Smooth muscle cell of the brain vasculature (primary cell): ENCODE measurements at regions not wholly inside any gene's neighbourhood (a gene's known extent, or its start where the extent isn't known, plus 50 kb on each side); places are given as distances from the start of the nearest gene placed in this dataset.

Experiments used
- DNase-seq: peaks from one replicate; pipeline ENCODE4 v3.0.0-alpha.2; 2012; ENCODE audit warnings: low read depth, low spot score

DNA sequence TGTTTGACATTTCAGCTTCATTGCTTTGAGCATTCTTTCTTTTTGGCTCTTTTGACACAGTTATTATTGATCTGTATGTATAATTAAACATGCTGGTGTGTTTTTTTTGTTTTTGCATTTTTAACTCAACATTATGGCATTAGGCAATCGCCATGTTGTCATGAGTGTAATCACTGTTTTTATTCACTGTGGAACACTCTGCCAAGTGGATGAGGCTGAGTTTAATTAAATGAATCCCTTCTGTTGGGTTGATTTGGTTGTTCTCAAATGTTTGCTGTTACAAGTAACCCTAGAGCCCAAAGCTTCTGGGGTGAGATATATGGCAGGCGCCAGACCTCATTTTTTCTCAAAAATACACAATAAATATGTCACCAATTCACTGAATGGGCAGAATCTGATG, 428.1 kb downstream of the MATN1 start:
- no peak for DNase-seq

DNA sequence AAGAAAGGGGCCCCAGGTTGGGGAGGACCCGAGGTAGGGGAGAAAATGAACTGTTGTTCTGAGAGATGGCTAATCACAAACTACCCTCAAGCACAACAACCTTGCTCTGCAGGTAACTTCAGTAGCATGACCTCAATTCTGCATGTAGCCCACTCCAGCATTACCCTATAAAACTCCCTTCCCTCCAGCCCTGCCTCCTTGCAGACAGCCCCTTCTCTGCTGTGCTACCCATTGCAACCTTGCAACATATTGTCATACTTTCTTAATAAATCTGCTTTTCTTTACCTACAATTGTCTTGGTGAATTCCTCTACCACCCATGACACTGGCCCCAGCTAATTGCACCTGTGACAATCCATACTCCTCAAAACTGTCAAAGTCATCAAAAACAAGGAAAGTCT, 428.9 kb downstream of the MATN1 start:
- no peak for DNase-seq

DNA sequence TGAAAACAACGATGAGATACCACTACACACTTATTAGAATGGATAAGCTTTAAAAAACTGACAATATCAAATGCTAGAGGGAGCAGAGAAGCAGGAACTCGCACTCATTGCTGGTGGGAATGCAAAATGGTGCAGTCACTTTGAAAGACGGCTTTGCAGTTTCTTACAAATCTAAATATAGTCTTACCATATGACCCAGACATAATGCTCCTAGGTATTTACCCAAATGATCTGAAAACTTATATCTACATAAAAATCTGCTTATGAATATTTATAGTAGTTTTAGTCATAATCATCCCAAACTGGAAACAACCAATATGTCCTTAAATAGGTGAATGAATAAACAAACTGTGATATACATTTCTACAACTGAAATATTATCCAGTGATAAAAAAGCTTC, 430.9 kb downstream of the MATN1 start:
- DNase-seq = no peak

DNA sequence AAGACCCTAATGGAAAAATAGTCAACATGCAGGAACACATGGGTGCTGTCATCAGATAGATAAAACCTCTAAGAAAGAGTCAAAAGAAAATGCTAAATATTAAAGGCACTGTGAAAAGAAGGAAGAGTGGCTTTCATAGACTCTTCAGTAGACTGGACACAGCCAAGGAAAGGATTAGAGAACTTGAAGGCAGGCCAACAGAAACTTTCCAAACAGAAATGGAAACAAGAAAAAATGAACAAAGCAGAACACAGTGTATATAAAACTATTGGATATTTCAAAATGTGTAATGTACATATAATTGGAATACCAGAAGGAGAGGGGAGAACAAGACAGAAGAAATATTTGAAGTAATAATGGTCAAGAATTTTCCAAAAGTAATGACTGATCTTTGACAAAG, 431.9 kb downstream of the MATN1 start:
- DNase-seq = no peak

DNA sequence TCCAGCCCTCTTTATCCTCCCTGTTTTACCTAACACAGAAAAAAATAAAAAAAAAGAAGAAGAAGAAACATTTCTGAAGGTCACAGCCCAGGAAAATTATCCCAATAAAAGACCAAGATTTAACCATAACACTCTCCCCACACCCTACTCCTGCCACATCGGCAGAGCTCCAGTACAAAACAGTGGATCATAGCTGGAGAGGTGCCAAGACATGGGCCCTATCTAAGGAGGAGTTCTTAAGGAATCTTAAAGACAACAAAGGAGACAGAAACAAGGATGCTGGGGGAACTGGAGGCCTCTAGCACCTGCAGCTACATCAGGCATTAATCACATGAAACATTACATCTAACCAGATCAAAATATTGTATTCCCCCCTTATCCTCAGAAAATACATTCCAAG, 432.8 kb downstream of the MATN1 start:
- DNase-seq = no peak

DNA sequence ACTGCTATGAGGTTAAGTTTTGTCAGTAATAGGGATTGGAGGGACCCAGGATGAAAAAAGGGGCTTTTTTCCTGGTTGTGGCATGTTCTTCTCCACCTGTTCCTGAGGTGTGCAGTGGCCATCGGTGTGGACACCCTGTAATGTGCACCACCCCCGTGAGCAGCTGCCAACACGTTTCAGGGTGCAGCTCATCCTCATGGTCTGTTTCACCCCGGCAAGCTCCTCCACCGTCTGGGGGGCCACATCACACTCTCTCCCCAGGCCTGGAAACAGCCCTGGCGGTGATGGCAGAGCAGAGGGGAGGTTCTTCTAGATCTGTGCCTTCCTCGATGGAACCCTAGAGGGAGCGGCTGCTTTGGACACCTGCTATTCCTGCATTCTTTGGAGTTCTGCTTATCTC, 435.4 kb downstream of the MATN1 start:
- no peak for DNase-seq

DNA sequence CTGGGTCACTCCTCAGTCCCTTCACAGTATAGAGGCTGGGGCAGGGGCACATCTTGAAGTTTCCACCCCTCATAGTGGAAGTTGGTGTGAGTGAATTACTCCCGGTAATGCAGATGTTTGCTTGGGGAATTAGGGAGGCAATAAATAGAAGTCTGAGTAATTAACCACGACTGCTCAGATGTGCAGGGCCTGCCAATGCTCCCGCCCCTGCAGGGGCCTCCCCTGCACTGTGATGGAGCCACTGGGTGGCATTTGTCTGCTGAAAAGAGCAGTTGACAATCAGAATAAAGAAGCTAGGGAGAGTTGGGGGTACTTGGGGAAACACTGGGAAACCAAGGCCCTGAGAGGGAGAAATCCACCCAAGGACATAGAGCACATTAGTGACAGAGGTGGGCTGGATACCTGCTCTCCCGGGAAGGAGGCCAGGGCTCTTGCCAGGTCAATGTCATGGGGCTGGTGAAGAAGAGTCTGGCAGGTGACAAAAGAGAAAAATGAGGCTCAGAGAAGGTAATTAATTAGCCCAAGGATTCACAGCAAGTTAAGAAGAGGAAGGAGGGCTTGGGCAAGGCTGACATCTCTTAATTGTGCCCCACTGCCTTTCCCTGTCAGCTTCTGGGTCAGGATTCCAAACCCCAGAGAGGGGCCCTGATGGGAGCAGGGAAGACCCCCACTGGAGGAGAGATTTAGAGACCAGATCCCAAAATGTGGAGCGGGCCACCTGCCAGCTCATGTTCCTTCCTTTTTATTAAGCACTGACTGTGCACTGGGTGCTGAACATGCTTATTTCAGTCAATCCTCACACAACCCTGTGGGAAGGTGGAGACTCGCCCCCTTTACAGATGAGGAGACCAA, 436.2 kb downstream of the MATN1 start:
- no peak for DNase-seq

DNA sequence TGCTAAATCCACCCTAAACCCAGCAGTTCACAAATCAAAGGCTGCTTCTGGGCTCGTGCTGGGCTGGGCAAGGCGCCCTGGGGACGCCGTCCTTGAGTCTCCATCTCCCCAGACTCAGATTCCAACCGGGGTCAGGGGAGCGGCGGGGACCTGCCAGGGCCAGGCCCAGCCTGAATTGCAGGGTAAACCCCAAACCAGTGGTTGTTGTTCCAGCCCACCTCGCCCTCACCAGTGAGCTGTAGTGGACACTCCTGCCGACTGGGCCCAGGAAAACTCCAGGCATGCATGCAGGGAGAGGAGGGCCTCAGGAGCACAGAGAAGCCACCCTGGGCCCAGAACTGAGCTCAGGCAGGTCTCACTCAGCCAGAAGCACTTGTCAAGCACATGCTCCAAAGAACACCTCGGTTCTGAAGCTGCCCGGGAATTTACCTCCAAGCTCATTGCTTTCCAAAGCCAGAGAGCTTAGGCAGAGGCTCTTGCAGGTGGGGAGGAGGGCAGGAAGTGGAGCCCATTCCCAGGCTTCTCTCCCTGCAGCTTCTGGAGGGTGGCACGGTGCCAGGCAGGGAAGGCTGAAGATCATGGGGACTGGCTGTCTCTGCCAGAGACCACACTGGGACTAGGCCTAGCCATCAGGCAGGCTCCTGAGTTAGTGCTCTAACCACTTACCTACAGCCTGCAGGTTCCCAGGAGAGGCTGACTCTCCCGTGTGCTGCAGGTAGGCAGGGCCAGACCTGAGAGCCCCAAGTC, 437.0 kb downstream of the MATN1 start:
- DNase-seq = no peak

- no peak for DNase-seq
These were observed 437.9 kb downstream of the MATN1 start for GRCh38 chr1:30285501-30285932.

DNA sequence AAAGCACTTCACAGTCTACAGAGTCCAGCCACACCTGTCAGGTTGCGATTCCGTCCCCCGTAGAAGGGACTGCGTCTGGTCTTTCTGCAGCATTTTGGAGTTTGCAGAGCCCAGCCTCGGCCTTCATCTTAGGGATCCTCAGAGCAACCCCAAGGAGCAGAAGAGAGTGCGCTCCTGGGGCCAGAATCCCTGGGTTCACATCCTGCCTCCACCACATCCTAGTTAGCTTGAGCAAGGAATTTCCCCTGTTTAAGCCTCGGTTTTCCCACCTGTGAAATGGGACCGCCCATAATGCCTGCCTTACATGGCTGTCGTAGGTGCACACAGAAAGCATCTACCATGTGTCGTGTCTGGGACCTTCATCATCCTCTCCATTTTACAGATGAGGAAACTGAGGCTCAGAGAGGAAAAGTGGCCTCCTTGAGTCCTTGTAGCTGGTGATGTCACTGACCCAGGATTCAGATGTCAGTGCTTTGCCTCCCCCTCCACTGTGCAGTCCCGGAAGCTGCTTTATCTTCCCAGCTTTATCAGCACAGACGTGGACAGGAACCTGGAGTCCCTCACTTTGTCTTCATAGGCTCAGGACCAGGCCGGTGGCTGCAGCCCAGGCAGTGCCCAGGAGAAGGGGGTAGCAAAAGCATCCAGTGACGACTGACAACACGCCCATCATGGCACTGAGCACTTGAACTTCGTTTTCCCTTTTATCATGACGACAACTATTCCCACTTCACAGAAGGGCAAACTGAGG, 438.5 kb downstream of the MATN1 start:
- DNase-seq = no peak

GRCh38 chr1:30284226-30284625, 439.2 kb downstream of the MATN1 start:
- no peak for DNase-seq

- no peak for DNase-seq
These were observed 440.0 kb downstream of the MATN1 start for GRCh38 chr1:30283199-30283962.

GRCh38 chr1:30280572-30280971, 442.8 kb downstream of the MATN1 start:
- no peak for DNase-seq

GRCh38 chr1:30277911-30278310, 445.5 kb downstream of the MATN1 start:
- no peak for DNase-seq

DNA sequence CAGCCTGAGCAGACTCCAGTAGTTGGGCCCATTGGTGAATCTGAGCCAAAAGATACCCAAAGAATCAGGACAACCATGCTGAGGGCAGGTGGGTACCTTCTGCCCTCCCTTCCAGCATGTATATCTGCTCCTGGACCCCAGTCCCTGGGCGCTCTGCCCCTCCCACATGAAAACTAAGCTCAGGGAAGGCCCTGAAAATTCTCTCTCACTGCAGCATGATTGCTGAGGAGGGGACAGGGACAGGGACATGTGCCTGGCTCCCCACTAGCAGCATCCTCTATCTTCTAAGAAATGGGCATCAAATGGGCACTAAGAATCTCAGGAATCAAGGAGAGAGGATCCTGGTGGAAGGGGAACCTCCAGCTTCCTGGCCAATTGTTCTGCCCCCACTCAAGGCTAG, 446.0 kb downstream of the MATN1 start:
- DNase-seq = no peak

GRCh38 chr1:30275926-30276764, 447.2 kb downstream of the MATN1 start:
- no peak for DNase-seq

DNA sequence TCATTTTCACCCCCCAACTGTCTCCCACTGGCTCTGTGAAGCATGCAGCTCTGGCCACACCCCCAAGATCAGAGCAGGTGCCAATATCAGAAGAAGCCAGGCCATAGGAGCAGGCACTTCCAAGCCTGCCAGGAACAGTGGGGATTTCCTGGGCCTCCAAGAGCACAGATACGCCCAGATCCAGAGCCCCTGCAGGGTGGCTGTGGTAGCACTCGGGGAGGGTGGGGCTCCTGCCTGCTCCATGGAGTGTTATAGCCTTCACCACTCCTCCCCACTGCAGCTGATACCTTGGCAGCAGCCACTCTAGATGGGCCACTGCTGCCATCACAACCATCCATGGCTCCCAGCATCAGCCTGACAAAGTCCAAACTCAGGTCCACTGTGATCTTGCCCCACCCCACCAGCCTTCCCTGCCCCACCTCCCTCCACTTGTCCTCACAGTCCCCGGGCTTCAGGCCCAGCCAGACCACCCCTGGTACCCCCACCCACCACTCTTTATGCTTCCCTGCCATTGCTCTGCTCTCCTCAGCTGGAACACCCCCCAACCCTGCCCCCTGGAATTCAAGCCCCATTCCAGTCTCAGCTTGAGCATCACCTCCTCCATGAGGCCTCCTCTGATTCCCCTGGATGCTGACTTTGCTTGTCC, 448.3 kb downstream of the MATN1 start:
- DNase-seq = no peak

- no peak for DNase-seq
These were observed 449.0 kb downstream of the MATN1 start for GRCh38 chr1:30274173-30274970.

DNA sequence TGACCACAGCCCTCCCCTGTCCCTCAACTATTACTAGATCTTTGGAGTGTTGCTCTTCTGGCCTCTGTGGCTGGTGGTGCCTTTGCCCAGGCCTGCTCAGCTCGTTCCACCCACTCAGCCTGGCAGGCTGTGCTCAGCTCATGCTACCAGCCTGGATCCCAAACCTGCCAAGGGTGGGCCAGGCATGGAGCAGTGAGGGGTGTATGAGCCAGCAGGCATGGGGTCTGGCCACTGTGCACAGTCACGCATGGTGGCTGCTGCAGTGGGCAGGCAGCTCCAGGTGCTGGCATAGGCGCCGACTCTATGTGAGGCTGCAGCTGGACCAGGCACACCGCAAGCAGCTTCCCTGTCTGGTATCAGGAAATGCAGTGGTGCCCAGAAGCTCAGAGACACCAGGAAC, 449.9 kb downstream of the MATN1 start:
- DNase-seq = no peak

GRCh38 chr1:30273021-30273325, 450.4 kb downstream of the MATN1 start:
- no peak for DNase-seq
